A549 (cell line): ENCODE measurements at regions not wholly inside any gene's neighbourhood (a gene's known extent, or its start where the extent isn't known, plus 50 kb on each side); places are given as distances from the start of the nearest gene placed in this dataset.

Experiments used
- FOSL2 ChIP-seq, 2 experiments: fragments of 450-650 bp in 1 of 2; fragments of >200 bp in 1 of 2; sonication (Bioruptor Twin) in 1 of 2; formaldehyde crosslinking; IDR thresholded peaks; 2 replicates each; pipeline versions ENCODE4 v1.5.0 to v1.6.1; 2016 to 2020; ENCODE audit warnings: mild to moderate bottlenecking in 1 of 2, moderate library complexity in 1 of 2
- GATA3 ChIP-seq: IDR thresholded peaks from 2 replicates; pipeline ENCODE4 v1.6.1; 2012; ENCODE audit warnings: borderline replicate concordance
- JUN ChIP-seq, 2 experiments: fragments of >200 bp; sonication (Bioruptor Twin); formaldehyde crosslinking; IDR thresholded peaks; 2 replicates in 1 of 2; 3 replicates in 1 of 2; pipeline ENCODE4 v1.6.1; 2016 to 2017
- MYC ChIP-seq: IDR thresholded peaks from 2 replicates; pipeline ENCODE4 v1.6.1; 2012; ENCODE audit warnings: mild to moderate bottlenecking, inconsistent platforms, low read length, improper control_type of control experiment, borderline replicate concordance
- PHF8 ChIP-seq: fragments of 200-600 bp; sonication (generic); IDR thresholded peaks from 2 replicates; pipeline ENCODE4 v1.6.1; 2016; ENCODE audit warnings: low read depth, mild to moderate bottlenecking, antibody characterized with exemption, moderate library complexity, borderline replicate concordance
- POLR2A ChIP-seq: IDR thresholded peaks from 2 replicates; pipeline ENCODE4 v1.6.1; 2012; ENCODE audit warnings: mild to moderate bottlenecking, low read length
- TFCP2L1 ChIP-seq: fragments of 250-450 bp; sonication (Bioruptor Pico); IDR thresholded peaks from 2 replicates; pipeline ENCODE4 v1.5.0; 2021; ENCODE audit warnings: mild to moderate bottlenecking
- USF2 ChIP-seq: fragments of 450-650 bp; IDR thresholded peaks from 2 replicates; pipeline ENCODE4 v1.6.1; 2014; ENCODE audit warnings: antibody characterized with exemption
- TF ChIP-seq, protein P1 (sequence below): fragments of >200 bp; sonication (Bioruptor Twin); formaldehyde crosslinking; IDR thresholded peaks from 3 replicates; pipeline ENCODE4 v1.5.1; 2016
- TF ChIP-seq, protein P2 (sequence below): fragments of 200-600 bp; sonication (generic); IDR thresholded peaks from 2 replicates; pipeline ENCODE4 v1.6.1; 2016; ENCODE audit warnings: antibody characterized with exemption, mild to moderate bottlenecking, moderate library complexity

DNA sequence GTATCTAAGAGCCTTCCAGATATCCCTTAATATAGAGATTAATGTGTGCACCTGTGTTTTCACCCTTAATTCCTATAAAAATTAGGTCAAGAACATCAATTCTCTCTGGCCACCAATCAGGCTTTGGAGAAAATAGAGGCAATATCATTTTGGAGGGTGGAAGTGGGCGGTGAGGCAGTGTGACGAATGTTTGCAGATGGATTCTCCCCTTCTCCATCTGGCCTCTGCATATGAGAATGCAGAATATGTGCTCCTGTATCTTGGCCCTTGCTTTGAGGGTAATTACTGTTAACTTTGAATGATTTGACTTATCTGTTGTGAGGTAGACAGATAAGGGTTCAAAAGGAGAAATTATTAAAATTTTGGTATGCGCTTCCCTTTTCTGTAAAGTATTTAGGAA is 304.0 kb upstream of the NPSR1 start:
- TF ChIP-seq USF2 (no peak), POLR2A (no peak), JUN (IDR thresholded peaks at IDR 0.05) (no peak), PHF8 (no peak), FOSL2 (IDR thresholded peaks at IDR 0.05) (no peak), FOSL2 (CRISPR knock-in tag; IDR thresholded peaks at IDR 0.05) (no peak), TFCP2L1 (CRISPR knock-in tag) (no peak), GATA3 (no peak), MYC (no peak)
- TF ChIP-seq, protein P1, sequence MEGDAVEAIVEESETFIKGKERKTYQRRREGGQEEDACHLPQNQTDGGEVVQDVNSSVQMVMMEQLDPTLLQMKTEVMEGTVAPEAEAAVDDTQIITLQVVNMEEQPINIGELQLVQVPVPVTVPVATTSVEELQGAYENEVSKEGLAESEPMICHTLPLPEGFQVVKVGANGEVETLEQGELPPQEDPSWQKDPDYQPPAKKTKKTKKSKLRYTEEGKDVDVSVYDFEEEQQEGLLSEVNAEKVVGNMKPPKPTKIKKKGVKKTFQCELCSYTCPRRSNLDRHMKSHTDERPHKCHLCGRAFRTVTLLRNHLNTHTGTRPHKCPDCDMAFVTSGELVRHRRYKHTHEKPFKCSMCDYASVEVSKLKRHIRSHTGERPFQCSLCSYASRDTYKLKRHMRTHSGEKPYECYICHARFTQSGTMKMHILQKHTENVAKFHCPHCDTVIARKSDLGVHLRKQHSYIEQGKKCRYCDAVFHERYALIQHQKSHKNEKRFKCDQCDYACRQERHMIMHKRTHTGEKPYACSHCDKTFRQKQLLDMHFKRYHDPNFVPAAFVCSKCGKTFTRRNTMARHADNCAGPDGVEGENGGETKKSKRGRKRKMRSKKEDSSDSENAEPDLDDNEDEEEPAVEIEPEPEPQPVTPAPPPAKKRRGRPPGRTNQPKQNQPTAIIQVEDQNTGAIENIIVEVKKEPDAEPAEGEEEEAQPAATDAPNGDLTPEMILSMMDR: no peak
- TF ChIP-seq, protein P2, sequence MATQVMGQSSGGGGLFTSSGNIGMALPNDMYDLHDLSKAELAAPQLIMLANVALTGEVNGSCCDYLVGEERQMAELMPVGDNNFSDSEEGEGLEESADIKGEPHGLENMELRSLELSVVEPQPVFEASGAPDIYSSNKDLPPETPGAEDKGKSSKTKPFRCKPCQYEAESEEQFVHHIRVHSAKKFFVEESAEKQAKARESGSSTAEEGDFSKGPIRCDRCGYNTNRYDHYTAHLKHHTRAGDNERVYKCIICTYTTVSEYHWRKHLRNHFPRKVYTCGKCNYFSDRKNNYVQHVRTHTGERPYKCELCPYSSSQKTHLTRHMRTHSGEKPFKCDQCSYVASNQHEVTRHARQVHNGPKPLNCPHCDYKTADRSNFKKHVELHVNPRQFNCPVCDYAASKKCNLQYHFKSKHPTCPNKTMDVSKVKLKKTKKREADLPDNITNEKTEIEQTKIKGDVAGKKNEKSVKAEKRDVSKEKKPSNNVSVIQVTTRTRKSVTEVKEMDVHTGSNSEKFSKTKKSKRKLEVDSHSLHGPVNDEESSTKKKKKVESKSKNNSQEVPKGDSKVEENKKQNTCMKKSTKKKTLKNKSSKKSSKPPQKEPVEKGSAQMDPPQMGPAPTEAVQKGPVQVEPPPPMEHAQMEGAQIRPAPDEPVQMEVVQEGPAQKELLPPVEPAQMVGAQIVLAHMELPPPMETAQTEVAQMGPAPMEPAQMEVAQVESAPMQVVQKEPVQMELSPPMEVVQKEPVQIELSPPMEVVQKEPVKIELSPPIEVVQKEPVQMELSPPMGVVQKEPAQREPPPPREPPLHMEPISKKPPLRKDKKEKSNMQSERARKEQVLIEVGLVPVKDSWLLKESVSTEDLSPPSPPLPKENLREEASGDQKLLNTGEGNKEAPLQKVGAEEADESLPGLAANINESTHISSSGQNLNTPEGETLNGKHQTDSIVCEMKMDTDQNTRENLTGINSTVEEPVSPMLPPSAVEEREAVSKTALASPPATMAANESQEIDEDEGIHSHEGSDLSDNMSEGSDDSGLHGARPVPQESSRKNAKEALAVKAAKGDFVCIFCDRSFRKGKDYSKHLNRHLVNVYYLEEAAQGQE: no peak
